H9 (cell line): ENCODE measurements at regions not wholly inside any gene's neighbourhood (a gene's known extent, or its start where the extent isn't known, plus 50 kb on each side); places are given as distances from the start of the nearest gene placed in this dataset.

Experiments used
- DNase-seq: peaks from one replicate; pipeline ENCODE4 v3.0.0-alpha.2; 2017
- H2AFZ ChIP-seq: one replicate; pipeline ENCODE4 v1.6.1; 2013; ENCODE audit warnings: mild to moderate bottlenecking, low read length, control low read depth, moderate library complexity
- H2AK5ac ChIP-seq: 2 replicates; pipeline ENCODE4 v1.6.1; 2013; ENCODE audit warnings: low read length, control low read depth, mixed read lengths; ENCODE audit not compliant: insufficient read length
- H2BK120ac ChIP-seq: one replicate; pipeline ENCODE4 v1.6.1; 2013; ENCODE audit warnings: low read depth, mild to moderate bottlenecking, low read length, control low read depth, inconsistent platforms; ENCODE audit not compliant: poor library complexity, severe bottlenecking
- H2BK12ac ChIP-seq: 2 replicates; pipeline ENCODE4 v1.6.1; 2013; ENCODE audit warnings: low read length, control low read depth, mixed read lengths, low read depth; ENCODE audit not compliant: insufficient read length
- H2BK15ac ChIP-seq: 2 replicates; pipeline ENCODE4 v1.6.1; 2013; ENCODE audit warnings: low read depth, low read length, control low read depth
- H2BK20ac ChIP-seq: one replicate; pipeline ENCODE4 v1.6.1; 2013; ENCODE audit warnings: low read depth, mild to moderate bottlenecking, low read length, control low read depth, inconsistent platforms; ENCODE audit not compliant: poor library complexity, severe bottlenecking
- H2BK5ac ChIP-seq: 2 replicates; pipeline ENCODE4 v1.6.1; 2013; ENCODE audit warnings: low read length, control low read depth, mixed read lengths; ENCODE audit not compliant: insufficient read length
- H3K14ac ChIP-seq: 2 replicates; pipeline ENCODE4 v1.6.1; 2013; ENCODE audit warnings: low read length, control low read depth; ENCODE audit not compliant: insufficient read depth
- H3K18ac ChIP-seq: 2 replicates; pipeline ENCODE4 v1.6.1; 2013; ENCODE audit warnings: low read depth, mild to moderate bottlenecking, mixed read lengths, low read length, control low read depth; ENCODE audit not compliant: insufficient read length
- H3K23ac ChIP-seq: 2 replicates; pipeline ENCODE4 v1.6.1; 2013; ENCODE audit warnings: low read length, control low read depth, mixed read lengths, low read depth; ENCODE audit not compliant: insufficient read length
- H3K23me2 ChIP-seq: 2 replicates; pipeline ENCODE4 v1.6.1; 2013; ENCODE audit warnings: low read depth, mild to moderate bottlenecking, mixed read lengths, low read length, control low read depth; ENCODE audit not compliant: insufficient read length, poor library complexity, severe bottlenecking
- H3K27ac ChIP-seq: 2 replicates; pipeline ENCODE4 v1.5.1; 2013; ENCODE audit warnings: low read length, control low read depth, mixed read lengths, low read depth; ENCODE audit not compliant: insufficient read length
- H3K27me3 ChIP-seq: 2 replicates; pipeline ENCODE4 v1.6.1; 2013; ENCODE audit warnings: low read length, control low read depth, inconsistent platforms; ENCODE audit not compliant: insufficient read depth
- H3K4ac ChIP-seq: 2 replicates; pipeline ENCODE4 v1.6.1; 2013; ENCODE audit warnings: low read depth, mild to moderate bottlenecking, control low read depth, inconsistent platforms, low read length, moderate library complexity
- H3K4me1 ChIP-seq: 2 replicates; pipeline ENCODE4 v1.6.1; 2013; ENCODE audit warnings: low read length, control low read depth, inconsistent platforms; ENCODE audit not compliant: insufficient read depth
- H3K4me2 ChIP-seq: 2 replicates; pipeline ENCODE4 v1.6.1; 2013; ENCODE audit warnings: low read length, control low read depth, mixed read lengths; ENCODE audit not compliant: insufficient read length, insufficient read depth
- H3K56ac ChIP-seq: 2 replicates; pipeline ENCODE4 v1.6.1; 2013; ENCODE audit warnings: low read depth, mild to moderate bottlenecking, mixed read lengths, low read length, control low read depth; ENCODE audit not compliant: insufficient read length
- H3K79me1 ChIP-seq: 2 replicates; pipeline ENCODE4 v1.6.1; 2013; ENCODE audit warnings: low read depth, mild to moderate bottlenecking, moderate library complexity, low read length, control low read depth, inconsistent platforms; ENCODE audit not compliant: insufficient read depth, poor library complexity, severe bottlenecking
- H3K79me2 ChIP-seq: 2 replicates; pipeline ENCODE4 v1.6.1; 2013; ENCODE audit warnings: low read length, control low read depth, inconsistent platforms; ENCODE audit not compliant: insufficient read depth
- H3K9ac ChIP-seq: 2 replicates; pipeline ENCODE4 v1.6.1; 2013; ENCODE audit warnings: low read length, control low read depth, mixed read lengths; ENCODE audit not compliant: insufficient read length; ENCODE audit errors: extremely low read depth
- H3K9me3 ChIP-seq: one replicate; pipeline ENCODE4 v1.6.1; 2013; ENCODE audit warnings: low read depth, low read length, inconsistent platforms; ENCODE audit not compliant: control insufficient read depth
- H3T11ph ChIP-seq: one replicate; pipeline ENCODE4 v1.6.1; 2013; ENCODE audit warnings: mild to moderate bottlenecking, low read length, control low read depth, inconsistent platforms
- H4K20me1 ChIP-seq: one replicate; pipeline ENCODE4 v1.6.1; 2013; ENCODE audit not compliant: control insufficient read depth, insufficient read length, insufficient read depth
- H4K5ac ChIP-seq: 2 replicates; pipeline ENCODE4 v1.6.1; 2013; ENCODE audit warnings: low read depth, mild to moderate bottlenecking, mixed read lengths, low read length, control low read depth; ENCODE audit not compliant: insufficient read length
- H4K8ac ChIP-seq: replicated peaks from 2 replicates; pipeline ENCODE4 v1.6.1; 2013; ENCODE audit warnings: low read length, control low read depth, mixed read lengths, low read depth; ENCODE audit not compliant: insufficient read length
- H4K91ac ChIP-seq: 2 replicates; pipeline ENCODE4 v1.6.1; 2013; ENCODE audit warnings: low read depth, mild to moderate bottlenecking, moderate library complexity, mixed read lengths, low read length, control low read depth; ENCODE audit not compliant: insufficient read length
- H3K27ac Mint-ChIP-seq, 3 experiments: 2 replicates in 2 of 3; 3 replicates in 1 of 3; pipeline ENCODE4 v1.8.0; 2020 to 2021; ENCODE audit warnings: mixed read lengths in 3 of 3, mild to moderate bottlenecking in 1 of 3, moderate library complexity in 1 of 3
- H3K27me3 Mint-ChIP-seq: 2 replicates; pipeline ENCODE4 v1.8.0; 2021; ENCODE audit warnings: low read depth, mild to moderate bottlenecking, moderate library complexity, mixed read lengths
- H3K36me3 Mint-ChIP-seq, 3 experiments: 2 replicates in 2 of 3; 3 replicates in 1 of 3; pipeline ENCODE4 v1.8.0; 2020 to 2021; ENCODE audit warnings: low read depth in 3 of 3, mixed read lengths in 3 of 3; ENCODE audit not compliant: insufficient read depth in 1 of 3
- H3K4me1 Mint-ChIP-seq, 2 experiments: 2 replicates each; pipeline ENCODE4 v1.8.0; 2020; ENCODE audit warnings: mixed read lengths in 2 of 2
- H3K4me3 Mint-ChIP-seq, 2 experiments: 2 replicates in 1 of 2; 3 replicates in 1 of 2; pipeline ENCODE4 v1.8.0; 2020 to 2021; ENCODE audit warnings: mild to moderate bottlenecking in 2 of 2, mixed read lengths in 2 of 2, moderate library complexity in 1 of 2
- H3K9me3 Mint-ChIP-seq, 2 experiments: 2 replicates in 1 of 2; 3 replicates in 1 of 2; pipeline ENCODE4 v1.8.0; 2020; ENCODE audit warnings: mild to moderate bottlenecking in 2 of 2, mixed read lengths in 2 of 2, moderate library complexity in 1 of 2
- WGBS: extraction: QIAGEN DNeasy Blood & Tissue Kit; methylation state at CpG from one replicate; pipeline ENCODE4 v1.1.7; 2013; ENCODE audit warnings: missing lambda C conversion rate, low lambda C conversion rate, mixed read lengths; ENCODE audit not compliant: insufficient read length; ENCODE audit errors: extremely low coverage; 5-methylcytosine and 5-hydroxymethylcytosine counted together
- TF ChIP-seq, protein P1 (sequence below): fragments of 200-600 bp; sonication (generic); conservative IDR thresholded peaks from 3 replicates; pipeline ENCODE4 v1.8.0; 2021; ENCODE audit warnings: antibody characterized with exemption, mild to moderate bottlenecking

- H2AK5ac ChIP-seq: no peak overlapping the region
- no peak overlapping the region for H2BK120ac ChIP-seq
- no peak overlapping the region for H4K5ac ChIP-seq
- H3K79me1 ChIP-seq: no peaks in the 10 kb centered on the region
- no peaks in the 10 kb centered on the region for H4K20me1 ChIP-seq
- Mint-ChIP-seq H3K4me3 (no peak overlapping the region), H3K9me3 (no peaks in the 10 kb centered on the region), H3K36me3 (no peaks in the 10 kb centered on the region), H3K4me1 (peaks cover 0 to 2% of the 10 kb centered on the region in 2 experiments; a peak in 1 of 4 replicates), H3K27ac (no peak overlapping the region), H3K27me3 (peaks cover 4% of the 10 kb centered on the region)
- H2AFZ ChIP-seq: no peak overlapping the region
- H3K23me2 ChIP-seq: no peaks in the 10 kb centered on the region
- H3K14ac ChIP-seq: no peak overlapping the region
- H3K4ac ChIP-seq: no peak overlapping the region
- H3K4me2 ChIP-seq: no peak overlapping the region
- DNase-seq: no peak
- no peak overlapping the region for H3T11ph ChIP-seq
- no peaks in the 10 kb centered on the region for H3K27me3 ChIP-seq
- no peak overlapping the region for H3K9ac ChIP-seq
- no peak overlapping the region for H3K23ac ChIP-seq
- H3K56ac ChIP-seq: no peak overlapping the region
- H4K8ac ChIP-seq: no peak overlapping the region
- H2BK5ac ChIP-seq: no peak overlapping the region
- no peak overlapping the region for H4K91ac ChIP-seq
- no peak overlapping the region for H3K18ac ChIP-seq
- WGBS: no CpG with 5 or more reads among the region's 3 CpGs
- H2BK15ac ChIP-seq: no peak overlapping the region
- no peak overlapping the region for H2BK20ac ChIP-seq
- no peak overlapping the region for H2BK12ac ChIP-seq
- no peaks in the 10 kb centered on the region for H3K4me1 ChIP-seq
- TF ChIP-seq, protein P1, sequence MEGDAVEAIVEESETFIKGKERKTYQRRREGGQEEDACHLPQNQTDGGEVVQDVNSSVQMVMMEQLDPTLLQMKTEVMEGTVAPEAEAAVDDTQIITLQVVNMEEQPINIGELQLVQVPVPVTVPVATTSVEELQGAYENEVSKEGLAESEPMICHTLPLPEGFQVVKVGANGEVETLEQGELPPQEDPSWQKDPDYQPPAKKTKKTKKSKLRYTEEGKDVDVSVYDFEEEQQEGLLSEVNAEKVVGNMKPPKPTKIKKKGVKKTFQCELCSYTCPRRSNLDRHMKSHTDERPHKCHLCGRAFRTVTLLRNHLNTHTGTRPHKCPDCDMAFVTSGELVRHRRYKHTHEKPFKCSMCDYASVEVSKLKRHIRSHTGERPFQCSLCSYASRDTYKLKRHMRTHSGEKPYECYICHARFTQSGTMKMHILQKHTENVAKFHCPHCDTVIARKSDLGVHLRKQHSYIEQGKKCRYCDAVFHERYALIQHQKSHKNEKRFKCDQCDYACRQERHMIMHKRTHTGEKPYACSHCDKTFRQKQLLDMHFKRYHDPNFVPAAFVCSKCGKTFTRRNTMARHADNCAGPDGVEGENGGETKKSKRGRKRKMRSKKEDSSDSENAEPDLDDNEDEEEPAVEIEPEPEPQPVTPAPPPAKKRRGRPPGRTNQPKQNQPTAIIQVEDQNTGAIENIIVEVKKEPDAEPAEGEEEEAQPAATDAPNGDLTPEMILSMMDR: no peak
- no peaks in the 10 kb centered on the region for H3K9me3 ChIP-seq
- H3K79me2 ChIP-seq: no peaks in the 10 kb centered on the region
- no peak overlapping the region for H3K27ac ChIP-seq
These were observed 213.5 kb upstream of the ZNF32 start for GRCh38 chr10:43861966-43862751.
